ENCODE measurements at regions not wholly inside any gene's neighbourhood (a gene's known extent, or its start where the extent isn't known, plus 50 kb on each side); places are given as distances from the start of the nearest gene placed in this dataset.
A peak's percentile ranks its signal among the peaks of the same experiment; 100 is the strongest.

- DNase-seq, result no peak
These were observed 134.5 kb downstream of the UCHL1 start for GRCh38 chr4:41391271-41391670.

- peak in 1 of 14 donors; percentile 15 for DNase-seq
These were observed 137.8 kb downstream of the UCHL1 start for GRCh38 chr4:41394481-41394894.

GRCh38 chr4:41396214-41396613 is 139.5 kb downstream of the UCHL1 start:
- DNase-seq, result peak in 1 of 14 donors; percentile 14

GRCh38 chr4:41396869-41397268 is 140.1 kb downstream of the UCHL1 start:
- no peak for DNase-seq

GRCh38 chr4:41399231-41399630 is 138.7 kb upstream of the LIMCH1 start:
- DNase-seq, result no peak

DNA sequence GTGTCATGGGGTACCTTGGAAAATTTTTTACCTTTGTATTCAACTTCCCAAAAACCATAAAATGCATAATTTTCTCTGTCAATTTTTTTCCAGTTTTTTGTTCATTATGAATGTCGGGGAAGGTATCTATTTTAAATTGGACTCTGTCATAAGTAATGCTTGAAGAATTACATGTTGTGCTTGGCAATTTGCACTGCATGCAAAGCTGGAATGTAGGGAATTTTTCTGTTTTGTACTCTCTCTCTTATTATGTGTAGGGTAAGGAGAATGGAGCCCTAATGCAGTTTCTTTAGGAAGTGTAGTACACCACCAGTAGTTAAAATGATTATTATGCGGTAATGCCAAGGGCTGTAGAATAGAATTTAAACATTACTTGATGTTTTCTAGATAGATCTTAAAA is 137.7 kb upstream of the LIMCH1 start:
- no peak for DNase-seq

GRCh38 chr4:41405464-41406112 is 132.4 kb upstream of the LIMCH1 start:
- DNase-seq, result no peak

- DNase-seq, result no peak
These were observed 131.8 kb upstream of the LIMCH1 start for GRCh38 chr4:41406113-41406516.

DNA sequence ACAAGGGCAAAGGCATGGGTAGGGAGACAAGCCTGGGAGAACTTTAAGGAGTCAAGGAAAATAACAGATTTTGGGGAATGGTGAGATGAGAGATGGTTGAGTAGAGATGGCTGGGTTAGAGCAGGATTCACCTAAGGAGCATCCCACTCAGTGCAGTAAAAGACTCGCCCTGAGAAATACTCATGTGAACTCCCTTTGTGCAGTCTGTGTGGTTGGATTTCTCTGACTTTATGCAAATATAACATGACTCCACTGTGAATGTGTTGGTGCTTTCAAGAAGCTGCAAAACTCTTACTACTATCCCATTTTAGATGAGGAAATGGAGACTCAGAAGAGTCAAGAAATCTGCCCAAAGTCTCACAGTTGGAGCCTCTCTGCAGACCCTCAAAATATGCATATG is 129.8 kb upstream of the LIMCH1 start:
- no peak for DNase-seq

GRCh38 chr4:41408859-41409593 is 128.9 kb upstream of the LIMCH1 start:
- DNase-seq, result no peak

DNA sequence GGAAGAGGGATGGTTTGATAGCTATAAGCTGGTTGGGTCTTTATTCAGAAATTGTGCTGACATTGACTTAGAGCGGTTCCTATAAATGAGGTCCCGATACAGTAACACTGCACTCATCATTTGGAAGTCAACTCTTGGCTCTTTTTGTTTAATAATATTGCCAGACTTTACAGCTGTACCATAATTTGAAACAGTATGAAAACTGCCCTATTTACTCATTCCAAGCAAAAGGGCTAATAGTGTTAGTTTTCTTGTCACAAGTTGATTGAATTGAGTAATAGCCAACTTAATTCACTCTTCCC is 128.4 kb upstream of the LIMCH1 start:
- no peak for DNase-seq

GRCh38 chr4:41410049-41410448 is 127.9 kb upstream of the LIMCH1 start:
- DNase-seq, result no peak

GRCh38 chr4:41413670-41414411 is 124.1 kb upstream of the LIMCH1 start:
- DNase-seq, result no peak

- DNase-seq, result no peak
These were observed 123.6 kb upstream of the LIMCH1 start for GRCh38 chr4:41414412-41414779.

DNA sequence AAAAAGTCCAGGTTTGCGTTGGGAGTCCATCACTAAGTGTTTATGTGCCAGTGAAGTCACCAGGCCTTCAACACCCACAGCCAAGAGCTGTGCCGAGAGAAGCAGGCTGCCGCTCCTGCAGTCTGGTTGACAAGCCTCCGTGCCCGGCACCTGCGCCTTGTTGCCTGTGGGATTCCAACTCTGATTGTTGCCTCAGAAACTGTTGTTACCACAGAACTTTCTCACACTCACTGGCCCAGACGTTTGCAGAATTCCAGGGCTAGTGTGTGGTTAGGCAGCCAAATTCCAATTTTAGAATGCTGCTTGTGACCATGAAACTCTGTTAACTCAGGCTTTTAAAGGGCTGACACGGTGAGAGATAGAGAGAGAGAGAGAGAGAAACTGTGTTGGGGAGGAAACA is 119.5 kb upstream of the LIMCH1 start:
- peak in 10 of 14 donors; percentile 26 to 77 (median 48) for DNase-seq

DNA sequence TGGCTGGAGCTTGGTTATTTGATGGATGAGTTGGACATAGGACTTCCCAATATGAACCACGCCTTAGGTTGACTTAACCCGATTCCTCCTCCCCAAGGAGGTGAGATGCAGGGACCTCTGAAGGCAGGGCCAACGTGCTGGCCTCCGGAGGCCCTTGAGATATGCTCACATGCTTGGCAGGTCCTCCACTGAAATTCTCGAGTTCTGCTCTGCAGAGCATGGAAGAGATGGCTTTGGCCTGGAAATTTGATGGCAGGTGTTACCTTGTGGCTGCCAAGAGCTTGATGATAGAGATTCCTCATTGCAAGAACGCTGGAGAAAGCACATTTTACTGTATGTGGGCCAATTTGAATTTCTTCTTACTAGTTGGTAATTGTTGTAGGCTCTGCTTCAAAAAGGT is 117.4 kb upstream of the LIMCH1 start:
- DNase-seq, result peak in 2 of 14 donors; percentile 17 to 95

- DNase-seq, result no peak
These were observed 114.8 kb upstream of the LIMCH1 start for GRCh38 chr4:41423117-41423516.

DNA sequence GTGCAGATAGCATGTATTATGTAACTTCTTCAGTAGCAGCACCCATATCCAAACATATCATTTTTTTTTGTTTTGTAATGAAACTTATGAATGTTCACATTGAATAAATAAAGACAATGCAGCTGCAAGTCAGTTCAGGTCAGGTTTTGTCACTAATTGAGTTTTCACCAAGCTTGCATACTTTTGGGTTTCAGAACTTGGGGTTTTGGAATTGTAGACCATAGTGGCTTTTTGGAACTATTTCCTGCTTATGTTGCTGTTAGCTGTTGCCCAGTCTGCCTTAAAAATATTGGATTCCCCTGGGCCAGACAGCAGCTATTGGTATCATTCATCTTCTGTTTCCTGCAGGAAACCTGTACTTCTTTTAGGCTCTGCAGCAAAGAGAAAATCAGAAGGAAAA is 113.4 kb upstream of the LIMCH1 start:
- DNase-seq, result no peak

DNA sequence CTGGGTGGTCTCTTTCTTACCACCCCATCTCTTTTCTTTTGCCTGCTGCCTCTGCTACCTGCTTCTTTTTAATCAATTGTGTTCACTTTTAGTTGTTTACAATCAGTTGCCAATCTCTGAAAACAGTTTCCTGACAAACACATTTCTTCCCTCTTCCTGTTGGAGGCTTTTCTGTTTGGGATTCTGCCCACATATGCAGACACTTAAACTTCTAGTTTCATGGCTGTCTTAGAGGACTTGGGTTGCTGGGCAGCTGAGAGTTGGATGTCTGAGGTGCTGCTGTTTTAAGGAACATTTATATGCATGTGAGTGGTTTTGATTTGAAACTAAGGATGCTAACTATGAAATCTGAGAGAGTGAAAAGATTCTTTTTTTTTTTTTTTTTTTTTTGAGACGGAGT is 112.3 kb upstream of the LIMCH1 start:
- no peak for DNase-seq

- no peak for DNase-seq
These were observed 111.4 kb upstream of the LIMCH1 start for GRCh38 chr4:41426539-41426938.

DNA sequence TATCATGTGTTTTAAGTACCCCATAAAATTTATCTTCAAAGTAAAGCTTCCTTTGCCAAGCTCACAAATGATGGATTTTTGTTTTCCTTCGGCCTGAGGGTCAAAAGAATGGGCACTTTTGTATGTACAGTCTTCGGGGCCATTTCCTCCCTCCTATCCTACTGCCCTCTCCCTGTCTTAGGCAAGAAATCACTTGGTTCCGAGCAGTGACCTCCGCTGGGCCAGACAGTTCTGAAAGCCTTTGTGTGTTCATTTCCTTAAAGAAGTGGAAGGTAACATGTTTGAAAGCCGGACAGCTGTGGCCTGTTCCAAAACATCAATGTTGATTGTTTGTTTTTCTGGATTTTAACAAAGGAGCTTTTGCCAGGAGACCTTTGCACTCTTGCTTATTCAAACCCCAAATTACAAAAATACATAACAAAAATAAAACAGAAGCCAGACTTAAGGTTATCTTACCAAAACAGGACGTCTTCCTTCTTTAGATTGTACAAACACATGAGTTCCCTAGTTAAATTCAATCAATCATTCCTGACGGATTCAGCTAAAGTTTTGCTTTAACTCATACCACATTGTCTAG is 110.6 kb upstream of the LIMCH1 start:
- DNase-seq, result no peak

DNA sequence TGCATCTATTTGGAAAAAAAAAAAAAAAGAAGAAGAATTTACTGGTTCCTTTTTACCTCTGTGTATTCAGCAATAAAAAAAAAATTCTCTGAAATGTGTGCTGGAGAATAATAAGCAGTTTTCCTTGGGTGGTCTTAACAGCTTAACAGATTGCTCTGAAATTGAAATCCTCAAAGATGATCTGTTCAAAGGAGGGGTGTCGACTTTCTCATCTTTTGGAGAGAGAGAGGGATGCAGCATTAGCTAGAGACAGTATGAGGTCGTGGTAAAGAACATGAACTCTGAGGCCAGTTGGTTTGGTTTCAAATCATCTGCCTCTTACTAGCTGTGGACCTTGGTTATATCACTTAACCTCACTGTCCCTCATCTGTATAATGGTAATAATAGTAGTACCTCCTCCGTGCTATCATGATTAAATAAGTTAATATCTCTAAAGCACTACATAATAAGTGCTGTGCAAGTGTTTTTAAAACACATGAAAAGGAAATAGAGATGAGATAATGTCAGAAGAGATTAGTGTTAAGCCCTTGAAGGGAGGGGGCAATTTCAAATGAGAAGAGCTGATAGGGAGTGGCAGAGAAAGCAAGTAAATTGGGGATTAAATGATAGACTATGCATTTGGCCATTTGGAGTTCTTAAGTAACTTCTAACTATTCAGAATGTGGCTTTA is 109.9 kb upstream of the LIMCH1 start:
- peak in 1 of 14 donors; percentile 41 for DNase-seq

Data from C1 segment of cervical spinal cord (tissue), 14 donors.